CD14-positive monocyte (primary cell): ENCODE measurements at regions not wholly inside any gene's neighbourhood (a gene's known extent, or its start where the extent isn't known, plus 50 kb on each side); places are given as distances from the start of the nearest gene placed in this dataset.

Experiments used
- DNase-seq, 3 donors: peaks; one replicate each; pipeline ENCODE4 v3.0.0-alpha.2; 2011 to 2022
- H2AFZ ChIP-seq: 2 replicates; pipeline ENCODE4 v1.6.0; 2012; ENCODE audit warnings: mild to moderate bottlenecking, low read depth, low read length, inconsistent platforms; ENCODE audit not compliant: insufficient read depth, poor library complexity, severe bottlenecking
- H3K27ac ChIP-seq, 2 donors: 1 replicate in 1 of 2; 2 replicates in 1 of 2; pipeline ENCODE4 v1.5.1; 2012 to 2013; ENCODE audit warnings: low read length in 2 of 2, control low read depth in 1 of 2, inconsistent platforms in 1 of 2, low read depth in 1 of 2, mild to moderate bottlenecking in 1 of 2
- H3K27me3 ChIP-seq, 2 donors: one replicate each; pipeline versions ENCODE4 v1.6.0 to v1.6.1; 2011 to 2013; ENCODE audit warnings: low read length in 2 of 2; ENCODE audit not compliant: control insufficient read depth in 2 of 2, insufficient read depth in 2 of 2
- H3K36me3 ChIP-seq, 2 donors: replicated peaks in 1 of 2; 1 replicate in 1 of 2; 2 replicates in 1 of 2; pipeline versions ENCODE4 v1.5.1 to v1.6.1; 2012 to 2013; ENCODE audit warnings: low read length in 2 of 2, control low read depth in 1 of 2, inconsistent platforms in 1 of 2, mild to moderate bottlenecking in 1 of 2; ENCODE audit not compliant: insufficient read depth in 2 of 2, control insufficient read depth in 1 of 2
- H3K4me1 ChIP-seq, 2 donors: 1 replicate in 1 of 2; 2 replicates in 1 of 2; pipeline versions ENCODE4 v1.5.1 to v1.6.1; 2012 to 2013; ENCODE audit warnings: low read length in 2 of 2, control low read depth in 1 of 2, inconsistent platforms in 1 of 2, mild to moderate bottlenecking in 1 of 2, moderate library complexity in 1 of 2; ENCODE audit not compliant: insufficient read depth in 2 of 2, control insufficient read depth in 1 of 2
- H3K4me2 ChIP-seq: replicated peaks from 2 replicates; pipeline ENCODE3; 2012; ENCODE audit warnings: low read length, moderate library complexity, mild to moderate bottlenecking; ENCODE audit not compliant: poor library complexity, severe bottlenecking; ENCODE audit errors: extremely low read depth
- H3K4me3 ChIP-seq, 3 experiments: fragments of 200-600 bp in 1 of 3; sonication (generic) in 1 of 3; replicated peaks in 1 of 3; 1 replicate in 2 of 3; 2 replicates in 1 of 3; pipeline ENCODE4 v1.5.1; 2011 to 2013; ENCODE audit warnings: low read length in 3 of 3, mild to moderate bottlenecking in 3 of 3, control low read depth in 2 of 3, low read depth in 2 of 3, inconsistent platforms in 1 of 3, moderate library complexity in 1 of 3
- H3K79me2 ChIP-seq: 2 replicates; pipeline ENCODE4 v1.6.0; 2012; ENCODE audit warnings: mild to moderate bottlenecking, control low read depth, inconsistent platforms, low read length, moderate library complexity; ENCODE audit not compliant: insufficient read depth
- H3K9ac ChIP-seq: 2 replicates; pipeline ENCODE4 v1.6.0; 2017; ENCODE audit warnings: low read length, mild to moderate bottlenecking; ENCODE audit not compliant: insufficient read depth, poor library complexity, severe bottlenecking
- H3K9me3 ChIP-seq, 2 donors: replicated peaks in 1 of 2; 1 replicate in 1 of 2; 2 replicates in 1 of 2; pipeline versions ENCODE4 v1.5.1 to v1.6.1; 2012 to 2013; ENCODE audit warnings: low read length in 2 of 2, control low read depth in 1 of 2; ENCODE audit not compliant: control insufficient read depth in 1 of 2, insufficient read depth in 1 of 2
- H4K20me1 ChIP-seq: 2 replicates; pipeline ENCODE4 v1.6.0; 2012; ENCODE audit warnings: mild to moderate bottlenecking, low read length, control low read depth, moderate library complexity; ENCODE audit not compliant: insufficient read depth
- H3K27ac Mint-ChIP-seq, 7 donors: one replicate each; pipeline ENCODE4 v1.8.0; 2020; ENCODE audit warnings: mild to moderate bottlenecking in 7 of 7, mixed read lengths in 7 of 7, moderate library complexity in 6 of 7, inconsistent platforms in 2 of 7
- H3K27me3 Mint-ChIP-seq, 3 donors: one replicate each; pipeline ENCODE4 v1.8.0; 2021 to 2022; ENCODE audit warnings: low read depth in 3 of 3, mild to moderate bottlenecking in 3 of 3, mixed read lengths in 3 of 3, moderate library complexity in 3 of 3, inconsistent platforms in 1 of 3
- H3K36me3 Mint-ChIP-seq, 2 donors: one replicate each; pipeline ENCODE4 v1.8.0; 2020; ENCODE audit warnings: mixed read lengths in 2 of 2, inconsistent platforms in 1 of 2, mild to moderate bottlenecking in 1 of 2
- H3K4me1 Mint-ChIP-seq: one replicate; pipeline ENCODE4 v1.8.0; 2020; ENCODE audit warnings: mild to moderate bottlenecking, mixed read lengths
- H3K4me3 Mint-ChIP-seq, 2 donors: one replicate each; pipeline ENCODE4 v1.8.0; 2020; ENCODE audit warnings: mild to moderate bottlenecking in 2 of 2, mixed read lengths in 2 of 2, moderate library complexity in 1 of 2
- H3K9me3 Mint-ChIP-seq, 7 donors: one replicate each; pipeline ENCODE4 v1.8.0; 2020 to 2022; ENCODE audit warnings: mixed read lengths in 7 of 7, mild to moderate bottlenecking in 6 of 7, moderate library complexity in 6 of 7, inconsistent platforms in 2 of 7
- CTCF ChIP-seq: fragments of 200-600 bp; IDR thresholded peaks from one replicate; pipeline ENCODE4 v1.8.0; 2022; ENCODE audit warnings: antibody characterized with exemption, mild to moderate bottlenecking
- WGBS: methylation state at CpG from one replicate; pipeline ENCODE4 v1.1.5; 2013; ENCODE audit warnings: missing lambda C conversion rate; ENCODE audit not compliant: insufficient coverage; 5-methylcytosine and 5-hydroxymethylcytosine counted together
- intact Hi-C, 2 donors: fragments of 100-400 bp; cut with micrococcal nuclease; formaldehyde crosslinking; loops; one replicate each; pipeline versions ENCODE4 v1.15.0 to v1.15.1; 2023

GRCh38 chr10:76667408-76668370 lies 969.9 kb downstream of the KCNMA1 start:
- peaks cover 0 to 3% (median 1%) of the 10 kb centered on the region in 7 donors for H3K9me3 Mint-ChIP-seq
- no peaks in the 10 kb centered on the region for H3K36me3 Mint-ChIP-seq
- intact Hi-C loops, result no loop called here
- H4K20me1 ChIP-seq, result no peaks in the 10 kb centered on the region
- no peak for DNase-seq
- no peak overlapping the region for H2AFZ ChIP-seq
- no peaks in the 10 kb centered on the region for H3K9me3 ChIP-seq
- H3K27ac Mint-ChIP-seq, result no peak overlapping the region
- no peaks in the 10 kb centered on the region for H3K4me1 Mint-ChIP-seq
- no peak overlapping the region for H3K4me2 ChIP-seq
- TF ChIP-seq CTCF, result no peak
- no peaks in the 10 kb centered on the region for H3K36me3 ChIP-seq
- H3K79me2 ChIP-seq, result no peaks in the 10 kb centered on the region
- no peak overlapping the region for H3K9ac ChIP-seq
- no peak overlapping the region for H3K4me3 Mint-ChIP-seq
- 80% methylated on average over 2 of the region's 4 CpGs for WGBS
- H3K27me3 ChIP-seq, result no peaks in the 10 kb centered on the region
- no peaks in the 10 kb centered on the region for H3K4me1 ChIP-seq
- no peak overlapping the region for H3K27ac ChIP-seq
- H3K4me3 ChIP-seq, result no peak overlapping the region
- H3K27me3 Mint-ChIP-seq, result peaks cover 0 to 1% (median 0%) of the 10 kb centered on the region in 3 donors

DNA sequence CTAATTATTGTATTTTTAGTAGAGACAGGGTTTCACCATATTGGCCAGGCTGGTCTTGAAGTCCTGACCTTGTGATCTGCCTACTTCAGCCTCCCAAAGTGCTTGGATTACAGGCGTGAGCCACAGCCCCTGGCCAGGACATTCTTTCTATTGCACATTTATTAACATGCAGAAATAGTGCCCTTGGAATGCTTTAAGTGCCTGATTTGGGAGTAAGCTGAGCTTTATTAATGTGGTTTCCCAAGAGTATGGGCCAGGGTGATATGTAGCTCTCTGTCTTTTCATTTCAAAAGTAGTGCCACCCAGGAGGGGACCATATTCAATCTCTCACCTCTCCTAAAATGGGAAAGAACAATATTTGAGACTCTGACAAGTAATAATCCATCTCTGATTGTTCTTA lies 970.7 kb downstream of the KCNMA1 start:
- Histone ChIP-seq H3K4me3 (no peak overlapping the region), H3K9me3 (no peaks in the 10 kb centered on the region), H3K4me1 (no peaks in the 10 kb centered on the region), H2AFZ (no peak overlapping the region), H3K4me2 (no peak overlapping the region), H4K20me1 (no peaks in the 10 kb centered on the region), H3K27me3 (no peaks in the 10 kb centered on the region), H3K27ac (no peak overlapping the region), H3K36me3 (no peaks in the 10 kb centered on the region), H3K79me2 (no peaks in the 10 kb centered on the region), H3K9ac (no peak overlapping the region)
- peaks cover 0 to 3% (median 1%) of the 10 kb centered on the region in 7 donors for H3K9me3 Mint-ChIP-seq
- intact Hi-C loops, result no loop called here
- TF ChIP-seq CTCF, result no peak
- no peak for DNase-seq
- H3K4me1 Mint-ChIP-seq, result no peaks in the 10 kb centered on the region
- H3K27ac Mint-ChIP-seq, result no peak overlapping the region
- no peaks in the 10 kb centered on the region for H3K27me3 Mint-ChIP-seq
- H3K36me3 Mint-ChIP-seq, result no peaks in the 10 kb centered on the region
- H3K4me3 Mint-ChIP-seq, result no peak overlapping the region
- 100% methylated on average over 1 of the region's 1 CpG for WGBS
